ENCODE measurements at regions not wholly inside any gene's neighbourhood (a gene's known extent, or its start where the extent isn't known, plus 50 kb on each side); places are given as distances from the start of the nearest gene placed in this dataset.

- TF ChIP-seq CTCF (IDR thresholded peaks at IDR 0.05; ENCODE audit: low read depth, low read length, poor library complexity, severe bottlenecking) (no peak), EZH2phosphoT487 (IDR thresholded peaks at IDR 0.05; ENCODE audit: borderline replicate concordance, low read length) (no peak)
Observed at GRCh38 chr18:30378097-30378496, 664.4 kb downstream of the DSC3 start.

All from DOHH2 (cell line).